NCI-H526 (cell line): ENCODE measurements at regions not wholly inside any gene's neighbourhood (a gene's known extent, or its start where the extent isn't known, plus 50 kb on each side); places are given as distances from the start of the nearest gene placed in this dataset.

Source experiments
- DNase-seq, 2 experiments: peaks; one replicate each; lab custom pipeline; 2025; lab: John Stamatoyannopoulos, UW

DNA sequence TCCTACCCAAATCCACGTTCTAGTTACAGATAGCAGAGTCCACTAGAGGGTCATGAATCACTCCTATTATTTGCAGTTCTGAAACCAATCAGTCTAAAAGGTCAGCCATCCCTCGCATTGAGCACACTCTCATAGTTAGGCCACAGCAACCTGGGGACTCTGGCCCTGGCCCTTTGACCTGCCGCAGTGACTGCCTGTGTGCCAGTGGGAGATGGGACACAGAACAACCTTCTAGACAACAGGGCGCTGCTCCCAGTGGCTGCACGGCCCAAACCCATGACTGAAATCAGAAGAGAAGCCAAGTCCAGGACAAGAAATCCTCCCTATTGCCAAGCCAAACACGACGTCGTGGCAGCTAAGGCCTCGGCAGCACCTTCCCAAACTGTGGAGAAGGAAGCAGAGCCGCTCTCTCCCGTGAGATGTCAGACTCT lies 158.5 kb downstream of the HERPUD2 start:
- DNase-seq, result no peak

GRCh38 chr7:35533902-35534301 lies 161.0 kb downstream of the HERPUD2 start:
- DNase-seq, result no peak

GRCh38 chr7:35530124-35531109 lies 164.5 kb downstream of the HERPUD2 start:
- no peak for DNase-seq

- DNase-seq, result no peak
Observed at GRCh38 chr7:35529713-35530112, 165.2 kb downstream of the HERPUD2 start.

GRCh38 chr7:35528381-35528977 lies 166.5 kb downstream of the HERPUD2 start:
- DNase-seq, result no peak

- DNase-seq, result no peak
Observed at GRCh38 chr7:35526645-35527044, 168.3 kb downstream of the HERPUD2 start.

GRCh38 chr7:35524112-35524804 lies 170.7 kb downstream of the HERPUD2 start:
- DNase-seq, result no peak

GRCh38 chr7:35523292-35523691 lies 171.6 kb downstream of the HERPUD2 start:
- no peak for DNase-seq

DNA sequence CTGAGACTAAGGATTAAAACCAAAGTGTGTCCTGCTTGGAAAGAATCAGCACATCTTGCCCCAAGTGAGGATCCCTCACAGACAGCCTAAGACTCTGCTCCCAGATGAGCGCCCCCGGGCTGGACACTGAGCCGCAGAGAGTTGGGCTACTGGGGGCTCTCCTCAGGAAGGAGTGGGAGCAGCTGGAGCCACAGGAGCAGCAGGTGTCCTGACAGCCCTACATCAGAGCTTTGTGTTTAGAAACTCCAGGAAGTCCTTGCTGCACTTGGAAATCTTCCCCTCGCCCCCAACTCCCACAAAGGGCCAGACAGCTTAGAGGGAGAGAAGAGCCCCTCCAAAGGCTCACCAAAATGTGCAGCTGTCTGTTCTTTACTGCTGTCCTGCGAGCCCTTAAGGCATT lies 172.2 kb downstream of the HERPUD2 start:
- DNase-seq, result no peak

- no peak for DNase-seq
Observed at GRCh38 chr7:35521941-35522340, 173.0 kb downstream of the HERPUD2 start.

DNA sequence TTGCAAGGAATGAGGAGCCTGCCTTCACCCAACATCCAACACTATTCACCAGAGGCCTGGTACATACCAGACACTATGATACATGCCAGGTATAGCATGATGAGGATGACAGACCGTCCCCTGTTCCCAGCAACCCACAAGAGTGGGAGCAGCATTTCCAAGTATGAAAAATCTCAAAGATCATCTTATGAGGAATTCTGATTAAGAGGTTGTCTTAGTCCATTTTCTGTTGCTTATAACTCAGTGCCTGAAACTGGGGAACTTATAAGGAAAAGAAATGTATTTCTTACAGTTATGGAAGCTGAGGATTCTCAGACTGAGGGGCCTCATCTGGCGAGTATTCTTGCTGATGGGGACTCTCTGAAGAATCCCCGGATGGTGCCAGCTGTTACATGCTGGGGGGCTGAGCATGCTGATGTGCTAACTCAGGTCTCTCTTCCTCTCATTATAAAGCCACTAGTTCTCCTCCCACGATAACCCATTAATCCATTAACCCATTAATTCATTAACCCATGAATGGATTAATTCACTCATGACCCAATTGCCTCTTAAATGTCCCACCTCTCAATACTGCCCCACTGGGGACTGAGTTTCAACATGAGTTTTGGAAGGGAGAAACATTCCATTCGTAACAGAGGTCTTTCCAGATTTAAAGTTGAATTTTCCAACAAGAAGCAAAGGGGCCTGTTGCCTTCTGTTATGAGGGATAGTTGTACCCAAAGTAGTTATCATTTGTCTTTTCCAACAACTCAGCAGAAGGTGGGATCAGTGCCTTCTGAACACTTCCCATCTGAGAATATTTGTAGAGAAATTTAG lies 173.9 kb downstream of the HERPUD2 start:
- no peak for DNase-seq

DNA sequence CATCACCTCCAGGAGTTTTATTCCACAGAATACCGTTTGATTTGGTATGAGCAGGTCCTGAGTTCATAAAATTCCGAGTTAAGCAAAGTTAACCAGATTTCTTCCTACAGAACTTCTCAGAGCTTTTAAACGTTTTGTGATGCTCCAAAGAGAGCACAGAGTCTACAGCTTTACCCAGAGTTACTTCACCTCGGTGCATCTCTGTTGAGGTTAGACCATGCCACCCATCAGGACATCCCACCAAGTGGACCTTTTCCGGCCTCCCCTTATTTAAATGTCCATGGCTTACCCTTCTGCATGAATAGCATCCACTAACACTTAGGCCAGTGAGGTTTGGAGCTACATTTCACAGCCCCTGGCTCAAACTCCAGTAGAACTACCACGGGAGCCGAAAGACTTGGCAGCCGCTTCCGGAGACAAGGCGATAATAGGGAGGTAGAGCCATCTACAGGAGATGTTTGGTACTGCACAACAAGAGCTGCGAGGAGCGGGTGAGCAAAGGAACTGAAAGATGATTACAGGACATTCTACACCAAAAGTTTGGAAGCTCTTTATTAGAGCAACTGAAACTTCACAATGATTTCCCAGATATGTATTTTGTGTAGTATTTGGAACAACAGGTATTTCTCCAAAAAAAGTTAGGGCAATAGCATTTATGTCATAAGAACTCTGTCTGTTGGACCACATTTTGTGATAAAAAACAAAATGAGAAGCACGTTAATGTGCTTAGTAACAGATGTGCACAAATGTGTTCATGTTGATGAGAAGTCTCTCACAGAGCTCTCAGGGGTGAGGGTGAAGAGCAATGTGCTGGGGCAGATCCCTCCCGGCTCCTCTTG lies 174.7 kb downstream of the HERPUD2 start:
- peak; percentile 21 to 85 for DNase-seq

DNA sequence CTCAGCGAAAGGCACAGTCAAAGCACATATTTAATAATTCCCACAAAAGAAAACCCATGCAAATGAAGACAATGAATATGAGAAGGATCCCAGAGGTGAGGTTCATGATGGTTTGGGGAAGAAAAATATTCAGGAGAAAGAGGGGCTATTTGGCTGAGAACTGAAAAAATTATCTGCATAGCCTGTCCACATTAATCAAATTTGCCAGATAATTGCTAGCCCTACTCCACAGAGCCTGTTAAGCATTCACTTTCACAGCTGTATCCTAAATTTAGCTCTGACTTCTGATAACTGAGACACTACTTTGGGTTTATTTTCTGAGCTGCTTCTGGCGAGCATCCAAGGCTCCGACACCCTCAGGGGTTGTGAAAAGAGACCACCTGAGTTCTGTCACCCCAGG lies 176.2 kb downstream of the HERPUD2 start:
- no peak for DNase-seq

DNA sequence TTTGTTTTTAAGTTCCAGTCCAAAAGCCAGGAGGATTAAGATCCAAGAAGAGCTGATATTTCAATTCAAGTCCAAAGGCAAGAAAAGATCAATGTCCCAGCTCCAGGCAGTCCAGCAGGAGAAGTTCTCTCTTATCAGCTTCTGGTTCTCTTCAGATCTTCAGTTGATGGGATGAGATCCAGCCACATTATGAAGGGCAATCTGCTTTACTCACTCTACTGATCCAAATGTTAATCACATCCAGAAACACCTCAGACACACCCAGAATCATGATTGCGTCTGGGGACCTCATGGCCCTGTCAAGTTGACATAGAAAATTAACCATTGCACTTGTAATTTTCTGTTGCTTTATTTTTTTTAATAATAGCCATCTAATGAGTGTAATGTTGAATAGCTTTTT lies 178.4 kb downstream of the HERPUD2 start:
- DNase-seq, result no peak

DNA sequence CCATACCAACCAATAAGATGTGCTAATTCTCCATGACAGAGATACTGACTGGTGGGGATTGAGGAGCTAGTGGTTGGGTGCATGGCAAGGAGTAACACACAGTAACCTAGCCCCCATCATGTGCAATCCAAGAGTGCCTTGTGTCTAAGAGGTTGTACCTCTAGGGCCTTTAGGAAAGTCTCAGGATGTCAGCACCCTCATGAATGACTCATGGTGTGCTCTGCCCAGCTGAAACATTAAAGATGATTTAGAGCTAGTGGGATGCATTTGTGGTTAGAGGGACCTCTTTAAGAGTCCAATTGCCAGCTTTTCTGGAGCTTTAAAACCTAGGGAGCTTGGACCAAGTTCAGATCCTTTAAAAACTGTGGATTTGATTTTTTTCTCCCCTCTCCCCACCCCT lies 181.1 kb downstream of the HERPUD2 start:
- DNase-seq, result no peak

DNA sequence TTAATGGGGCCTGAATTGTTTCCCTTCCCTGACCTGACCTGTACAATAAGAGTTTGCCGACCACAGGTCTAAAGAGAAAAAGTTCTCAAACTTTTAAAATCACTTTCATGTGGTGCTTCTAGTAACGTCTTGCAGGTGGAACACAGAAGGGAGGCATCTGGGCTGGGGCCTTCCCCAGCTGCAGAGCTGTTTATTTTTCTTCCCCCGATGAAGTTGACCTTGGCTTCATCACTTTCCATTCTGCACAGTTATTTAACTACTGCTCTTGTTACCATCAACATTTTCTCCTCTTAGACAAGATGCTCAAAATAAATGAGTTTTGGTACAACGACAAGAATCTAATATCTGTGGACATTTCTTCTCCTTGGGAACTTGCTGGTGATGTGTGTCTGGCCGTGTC lies 181.7 kb downstream of the HERPUD2 start:
- no peak for DNase-seq

GRCh38 chr7:35512716-35513115 lies 182.2 kb downstream of the HERPUD2 start:
- no peak for DNase-seq

GRCh38 chr7:35508623-35509400 lies 186.1 kb downstream of the HERPUD2 start:
- no peak for DNase-seq

- DNase-seq, result no peak
Observed at GRCh38 chr7:35505066-35505465, 189.9 kb downstream of the HERPUD2 start.

DNA sequence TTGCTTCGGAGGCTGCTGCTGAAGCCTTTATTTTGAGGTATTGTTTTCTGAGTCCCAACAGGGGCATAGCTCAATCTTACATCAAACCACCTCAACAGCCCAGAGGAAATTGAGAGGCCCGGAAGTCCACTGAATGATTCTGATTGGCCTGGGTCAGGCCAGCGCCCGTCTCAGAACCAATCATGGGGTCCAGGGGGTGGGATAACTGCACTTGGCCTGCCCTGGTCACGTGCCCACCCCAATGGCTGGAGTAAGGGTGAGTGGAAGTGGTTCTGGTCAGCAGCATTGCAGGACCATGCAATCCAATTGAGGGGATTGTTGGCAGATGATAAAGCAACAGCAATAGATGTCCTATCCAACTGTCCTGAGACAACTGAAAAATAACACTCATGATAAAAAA lies 190.6 kb downstream of the HERPUD2 start:
- no peak for DNase-seq
